ENCODE measurements at regions not wholly inside any gene's neighbourhood (a gene's known extent, or its start where the extent isn't known, plus 50 kb on each side); places are given as distances from the start of the nearest gene placed in this dataset.

GRCh38 chr6:67889682-67889995 lies 745.4 kb upstream of the ADGRB3 start:
- POLR2A ChIA-PET (ENCODE audit: low non-redundant PET): no interaction called here
- Histone ChIP-seq H3K36me3 (ENCODE audit: insufficient read depth, low read length, poor library complexity, severe bottlenecking) (no peaks in the 10 kb centered on the region), H3K27me3 (replicated peaks; ENCODE audit: insufficient read depth, low read depth, low read length, poor library complexity) (no peaks in the 10 kb centered on the region), H3K27ac (ENCODE audit: low read depth, low read length, poor library complexity, severe bottlenecking) (no peak overlapping the region), H3K4me1 (ENCODE audit: insufficient read depth, low read length, poor library complexity, severe bottlenecking) (no peaks in the 10 kb centered on the region), H3K9me3 (ENCODE audit: low read depth, low read length, poor library complexity, severe bottlenecking) (no peaks in the 10 kb centered on the region), H3K4me3 (ENCODE audit: low read depth, low read length, poor library complexity, severe bottlenecking) (no peak overlapping the region)
- BruUV-seq (replicated peaks): no TSS peak
- TF ChIP-seq EZH2 (IDR thresholded peaks at IDR 0.05; ENCODE audit: borderline replicate concordance, low read depth, low read length, poor library complexity, severe bottlenecking) (no peak), CTCF (conservative IDR thresholded peaks at IDR 0.05; ENCODE audit: low read depth, low read length) (no peak)
- DNase-seq (ENCODE audit: low spot score): no peak
- CTCF ChIA-PET: no interaction called here
- intact Hi-C loops (cut with micrococcal nuclease; ENCODE audit: unreplicated experiment): no loop called here

- H3K27me3 ChIP-seq (replicated peaks; ENCODE audit: insufficient read depth, low read depth, low read length, poor library complexity): no peaks in the 10 kb centered on the region
- no peak for DNase-seq (ENCODE audit: low spot score)
- TF ChIP-seq EZH2 (IDR thresholded peaks at IDR 0.05; ENCODE audit: borderline replicate concordance, low read depth, low read length, poor library complexity, severe bottlenecking) (no peak), CTCF (conservative IDR thresholded peaks at IDR 0.05; ENCODE audit: low read depth, low read length) (no peak)
- ChIA-PET POLR2A (ENCODE audit: low non-redundant PET) (no interaction called here), CTCF (no interaction called here)
- intact Hi-C loops (cut with micrococcal nuclease; ENCODE audit: unreplicated experiment): no loop called here
- H3K27ac ChIP-seq (ENCODE audit: low read depth, low read length, poor library complexity, severe bottlenecking): no peak overlapping the region
- no peaks in the 10 kb centered on the region for H3K9me3 ChIP-seq (ENCODE audit: low read depth, low read length, poor library complexity, severe bottlenecking)
- H3K36me3 ChIP-seq (ENCODE audit: insufficient read depth, low read length, poor library complexity, severe bottlenecking): no peaks in the 10 kb centered on the region
- no peaks in the 10 kb centered on the region for H3K4me1 ChIP-seq (ENCODE audit: insufficient read depth, low read length, poor library complexity, severe bottlenecking)
- H3K4me3 ChIP-seq (ENCODE audit: low read depth, low read length, poor library complexity, severe bottlenecking): no peak overlapping the region
- BruUV-seq (replicated peaks): no TSS peak
Observed at GRCh38 chr6:67888886-67889681, 746.0 kb upstream of the ADGRB3 start.

DNA sequence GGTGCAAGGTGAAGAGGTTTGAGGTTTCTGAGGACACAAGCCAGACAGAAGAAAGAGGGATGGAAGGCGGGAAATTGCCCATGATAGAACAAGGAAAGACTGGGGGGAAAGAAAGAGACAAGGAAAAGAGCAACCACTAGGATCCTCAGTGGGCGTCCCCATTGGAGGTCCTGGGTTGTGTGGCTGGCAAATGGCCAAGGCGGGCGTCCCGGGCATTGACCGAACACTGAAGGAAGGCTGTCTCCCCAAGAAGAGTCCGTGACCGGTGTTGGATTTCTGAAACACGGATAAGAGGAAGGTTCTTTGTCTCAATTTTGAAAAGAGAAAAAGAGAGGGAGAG lies 746.6 kb upstream of the ADGRB3 start:
- intact Hi-C loops (cut with micrococcal nuclease; ENCODE audit: unreplicated experiment): no loop called here
- H3K9me3 ChIP-seq (ENCODE audit: low read depth, low read length, poor library complexity, severe bottlenecking): no peaks in the 10 kb centered on the region
- no peaks in the 10 kb centered on the region for H3K36me3 ChIP-seq (ENCODE audit: insufficient read depth, low read length, poor library complexity, severe bottlenecking)
- ChIA-PET CTCF (no interaction called here), POLR2A (ENCODE audit: low non-redundant PET) (no interaction called here)
- TF ChIP-seq CTCF (conservative IDR thresholded peaks at IDR 0.05; ENCODE audit: low read depth, low read length): no peak
- no peak for DNase-seq (ENCODE audit: low spot score)
- no peaks in the 10 kb centered on the region for H3K4me1 ChIP-seq (ENCODE audit: insufficient read depth, low read length, poor library complexity, severe bottlenecking)
- H3K4me3 ChIP-seq (ENCODE audit: low read depth, low read length, poor library complexity, severe bottlenecking): no peak overlapping the region
- no peak overlapping the region for H3K27ac ChIP-seq (ENCODE audit: low read depth, low read length, poor library complexity, severe bottlenecking)
- BruUV-seq (replicated peaks): no TSS peak
- no peaks in the 10 kb centered on the region for H3K27me3 ChIP-seq (replicated peaks; ENCODE audit: insufficient read depth, low read depth, low read length, poor library complexity)

All from A673 (cell line).